ENCODE measurements at regions not wholly inside any gene's neighbourhood (a gene's known extent, or its start where the extent isn't known, plus 50 kb on each side); places are given as distances from the start of the nearest gene placed in this dataset.

GRCh38 chr18:55821219-55821618 lies 233.2 kb upstream of the TCF4 start:
- no peaks in the 10 kb centered on the region for H3K9me3 ChIP-seq (ENCODE audit: control insufficient read depth, insufficient read depth, low read length)
- H3K27me3 ChIP-seq (ENCODE audit: control insufficient read depth, insufficient read depth, low read length) = no peaks in the 10 kb centered on the region
- H3K36me3 ChIP-seq (ENCODE audit: control insufficient read depth, insufficient read depth, low read length) = no peaks in the 10 kb centered on the region
- no peaks in the 10 kb centered on the region for H3K4me1 ChIP-seq (ENCODE audit: control insufficient read depth, insufficient read depth, low read length)
- no peak for DNase-seq (ENCODE audit: low read depth, low spot score)
- no peak overlapping the region for H3K27ac ChIP-seq (ENCODE audit: low read length)
- WGBS (ENCODE audit: insufficient coverage, insufficient read length) = no CpG with 5 or more reads among the region's 2 CpGs
- H3K4me3 ChIP-seq (ENCODE audit: low read length) = no peak overlapping the region

- no peaks in the 10 kb centered on the region for H3K27me3 ChIP-seq (ENCODE audit: control insufficient read depth, insufficient read depth, low read length)
- no peaks in the 10 kb centered on the region for H3K36me3 ChIP-seq (ENCODE audit: control insufficient read depth, insufficient read depth, low read length)
- no peak overlapping the region for H3K27ac ChIP-seq (ENCODE audit: low read length)
- no peak overlapping the region for H3K4me3 ChIP-seq (ENCODE audit: low read length)
- no peaks in the 10 kb centered on the region for H3K4me1 ChIP-seq (ENCODE audit: control insufficient read depth, insufficient read depth, low read length)
- DNase-seq (ENCODE audit: low read depth, low spot score) = no peak
- no CpG with 5 or more reads among the region's 3 CpGs for WGBS (ENCODE audit: insufficient coverage, insufficient read length)
- H3K9me3 ChIP-seq (ENCODE audit: control insufficient read depth, insufficient read depth, low read length) = no peaks in the 10 kb centered on the region
Observed at GRCh38 chr18:55819448-55819847, 231.5 kb upstream of the TCF4 start.

GRCh38 chr18:55818284-55818683 lies 230.3 kb upstream of the TCF4 start:
- WGBS (ENCODE audit: insufficient coverage, insufficient read length) = no CpG with 5 or more reads among the region's 1 CpG
- DNase-seq (ENCODE audit: low read depth, low spot score) = no peak
- H3K4me3 ChIP-seq (ENCODE audit: low read length) = no peak overlapping the region
- H3K9me3 ChIP-seq (ENCODE audit: control insufficient read depth, insufficient read depth, low read length) = no peaks in the 10 kb centered on the region
- H3K36me3 ChIP-seq (ENCODE audit: control insufficient read depth, insufficient read depth, low read length) = no peaks in the 10 kb centered on the region
- no peaks in the 10 kb centered on the region for H3K4me1 ChIP-seq (ENCODE audit: control insufficient read depth, insufficient read depth, low read length)
- H3K27ac ChIP-seq (ENCODE audit: low read length) = no peak overlapping the region
- no peaks in the 10 kb centered on the region for H3K27me3 ChIP-seq (ENCODE audit: control insufficient read depth, insufficient read depth, low read length)

- no peaks in the 10 kb centered on the region for H3K9me3 ChIP-seq (ENCODE audit: control insufficient read depth, insufficient read depth, low read length)
- no peaks in the 10 kb centered on the region for H3K27me3 ChIP-seq (ENCODE audit: control insufficient read depth, insufficient read depth, low read length)
- no peaks in the 10 kb centered on the region for H3K4me1 ChIP-seq (ENCODE audit: control insufficient read depth, insufficient read depth, low read length)
- no peaks in the 10 kb centered on the region for H3K36me3 ChIP-seq (ENCODE audit: control insufficient read depth, insufficient read depth, low read length)
- H3K27ac ChIP-seq (ENCODE audit: low read length) = no peak overlapping the region
- no peak overlapping the region for H3K4me3 ChIP-seq (ENCODE audit: low read length)
- WGBS (ENCODE audit: insufficient coverage, insufficient read length) = no CpG with 5 or more reads among the region's 3 CpGs
- DNase-seq (ENCODE audit: low read depth, low spot score) = no peak
Observed at GRCh38 chr18:55811925-55812324, 223.9 kb upstream of the TCF4 start.

DNA sequence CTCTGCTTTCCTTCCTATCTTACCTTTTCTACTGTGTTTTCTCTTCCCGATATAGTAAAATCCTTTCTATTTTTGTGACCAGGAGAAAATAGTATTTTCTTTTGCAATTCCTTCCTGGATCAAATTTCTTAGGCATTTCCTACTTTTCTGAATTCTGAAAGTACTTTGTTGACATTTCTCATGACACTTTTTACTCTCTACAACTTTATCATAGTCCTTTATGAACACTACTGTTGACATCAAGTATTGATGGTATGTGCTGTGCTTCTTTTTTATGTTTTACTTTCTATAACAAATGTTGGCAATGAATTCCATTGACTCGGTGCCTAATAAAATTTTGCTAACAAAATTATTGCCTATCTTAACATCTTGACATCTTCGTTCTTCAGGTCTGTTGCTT lies 217.7 kb upstream of the TCF4 start:
- Histone ChIP-seq H3K4me3 (ENCODE audit: low read length) (no peak overlapping the region), H3K9me3 (ENCODE audit: control insufficient read depth, insufficient read depth, low read length) (no peaks in the 10 kb centered on the region), H3K36me3 (ENCODE audit: control insufficient read depth, insufficient read depth, low read length) (no peaks in the 10 kb centered on the region), H3K4me1 (ENCODE audit: control insufficient read depth, insufficient read depth, low read length) (no peaks in the 10 kb centered on the region), H3K27me3 (ENCODE audit: control insufficient read depth, insufficient read depth, low read length) (no peaks in the 10 kb centered on the region), H3K27ac (ENCODE audit: low read length) (no peak overlapping the region)
- no peak for DNase-seq (ENCODE audit: low read depth, low spot score)
- WGBS (ENCODE audit: insufficient coverage, insufficient read length) = no CpG with 5 or more reads among the region's 3 CpGs

DNA sequence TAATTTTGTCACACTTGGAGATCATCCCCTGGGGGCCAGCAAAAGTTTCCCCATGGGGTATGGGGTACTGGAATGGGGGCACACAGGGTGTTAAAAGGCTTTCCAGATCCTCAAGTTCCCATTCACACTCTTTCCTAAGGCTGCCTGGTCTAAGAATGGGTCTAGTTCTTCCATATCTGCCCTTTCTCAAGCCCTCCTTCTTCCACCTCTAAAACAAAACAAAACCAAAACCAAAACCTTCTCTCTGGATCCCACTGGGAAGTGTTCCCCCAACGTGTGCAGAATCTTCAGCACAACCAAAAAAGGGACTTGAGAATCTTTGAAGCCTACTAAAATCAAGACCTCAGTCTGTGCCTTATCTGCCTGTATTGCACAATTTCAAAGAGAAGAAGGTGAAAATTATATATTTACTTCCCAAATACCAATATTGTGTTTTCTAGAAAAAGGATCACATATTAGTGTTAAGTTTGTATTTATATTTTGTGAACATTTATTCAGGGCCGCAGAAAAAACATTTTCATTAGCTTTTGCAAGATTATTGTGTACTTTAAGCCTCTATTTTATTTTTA lies 207.2 kb upstream of the TCF4 start:
- WGBS (ENCODE audit: insufficient coverage, insufficient read length) = no CpG with 5 or more reads among the region's 2 CpGs
- H3K4me3 ChIP-seq (ENCODE audit: low read length) = no peak overlapping the region
- H3K4me1 ChIP-seq (ENCODE audit: control insufficient read depth, insufficient read depth, low read length) = no peaks in the 10 kb centered on the region
- H3K9me3 ChIP-seq (ENCODE audit: control insufficient read depth, insufficient read depth, low read length) = no peaks in the 10 kb centered on the region
- no peaks in the 10 kb centered on the region for H3K36me3 ChIP-seq (ENCODE audit: control insufficient read depth, insufficient read depth, low read length)
- H3K27me3 ChIP-seq (ENCODE audit: control insufficient read depth, insufficient read depth, low read length) = no peaks in the 10 kb centered on the region
- no peak for DNase-seq (ENCODE audit: low read depth, low spot score)
- no peak overlapping the region for H3K27ac ChIP-seq (ENCODE audit: low read length)

GRCh38 chr18:55794288-55795052 lies 206.5 kb upstream of the TCF4 start:
- no peaks in the 10 kb centered on the region for H3K27me3 ChIP-seq (ENCODE audit: control insufficient read depth, insufficient read depth, low read length)
- H3K27ac ChIP-seq (ENCODE audit: low read length) = no peak overlapping the region
- no CpG with 5 or more reads among the region's 8 CpGs for WGBS (ENCODE audit: insufficient coverage, insufficient read length)
- no peak overlapping the region for H3K4me3 ChIP-seq (ENCODE audit: low read length)
- DNase-seq (ENCODE audit: low read depth, low spot score) = no peak
- no peaks in the 10 kb centered on the region for H3K36me3 ChIP-seq (ENCODE audit: control insufficient read depth, insufficient read depth, low read length)
- no peaks in the 10 kb centered on the region for H3K9me3 ChIP-seq (ENCODE audit: control insufficient read depth, insufficient read depth, low read length)
- no peaks in the 10 kb centered on the region for H3K4me1 ChIP-seq (ENCODE audit: control insufficient read depth, insufficient read depth, low read length)

DNA sequence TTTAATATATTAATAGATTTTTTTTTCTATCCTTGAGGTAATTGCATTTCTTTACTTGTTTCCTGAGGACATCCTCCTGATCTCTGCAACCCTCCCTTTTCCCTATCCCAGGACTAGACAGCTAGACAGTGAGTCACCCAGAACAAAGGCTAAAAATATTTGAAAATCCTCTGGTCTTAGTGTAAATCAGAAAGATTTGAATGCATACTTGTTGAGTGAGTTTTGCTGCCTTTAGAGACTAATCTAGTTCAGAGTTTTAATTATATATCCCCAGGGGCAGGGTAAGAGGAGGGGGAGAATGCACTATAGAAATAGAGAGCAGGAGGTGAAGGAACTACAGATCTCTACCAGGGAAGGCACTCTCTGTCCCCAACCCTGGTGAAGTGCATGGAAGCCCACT lies 202.3 kb upstream of the TCF4 start:
- no peaks in the 10 kb centered on the region for H3K36me3 ChIP-seq (ENCODE audit: control insufficient read depth, insufficient read depth, low read length)
- no peaks in the 10 kb centered on the region for H3K27me3 ChIP-seq (ENCODE audit: control insufficient read depth, insufficient read depth, low read length)
- H3K27ac ChIP-seq (ENCODE audit: low read length) = no peak overlapping the region
- DNase-seq (ENCODE audit: low read depth, low spot score) = no peak
- no peaks in the 10 kb centered on the region for H3K4me1 ChIP-seq (ENCODE audit: control insufficient read depth, insufficient read depth, low read length)
- no peak overlapping the region for H3K4me3 ChIP-seq (ENCODE audit: low read length)
- no peaks in the 10 kb centered on the region; the same call in 1 of the 2 replicates for H3K9me3 ChIP-seq (ENCODE audit: control insufficient read depth, insufficient read depth, low read length)

- 100% methylated on average over 3 of the region's 3 CpGs for WGBS (ENCODE audit: insufficient coverage, insufficient read length)
Observed at GRCh38 chr18:55787536-55788073, 199.6 kb upstream of the TCF4 start.

GRCh38 chr18:55786651-55787272 lies 198.8 kb upstream of the TCF4 start:
- H3K9me3 ChIP-seq (ENCODE audit: control insufficient read depth, insufficient read depth, low read length) = no peaks in the 10 kb centered on the region; the same call in 1 of the 2 replicates
- no peak for DNase-seq (ENCODE audit: low read depth, low spot score)
- no CpG with 5 or more reads among the region's 2 CpGs for WGBS (ENCODE audit: insufficient coverage, insufficient read length)
- H3K4me1 ChIP-seq (ENCODE audit: control insufficient read depth, insufficient read depth, low read length) = no peaks in the 10 kb centered on the region
- H3K27ac ChIP-seq (ENCODE audit: low read length) = no peak overlapping the region
- no peak overlapping the region for H3K4me3 ChIP-seq (ENCODE audit: low read length)
- H3K27me3 ChIP-seq (ENCODE audit: control insufficient read depth, insufficient read depth, low read length) = no peaks in the 10 kb centered on the region
- no peaks in the 10 kb centered on the region for H3K36me3 ChIP-seq (ENCODE audit: control insufficient read depth, insufficient read depth, low read length)

More at GRCh38 chr18:55787536-55788073, 199.6 kb upstream of the TCF4 start:
- no peaks in the 10 kb centered on the region for H3K36me3 ChIP-seq (ENCODE audit: control insufficient read depth, insufficient read depth, low read length)
- H3K4me3 ChIP-seq (ENCODE audit: low read length) = no peak overlapping the region
- no peaks in the 10 kb centered on the region for H3K27me3 ChIP-seq (ENCODE audit: control insufficient read depth, insufficient read depth, low read length)
- no peak for DNase-seq (ENCODE audit: low read depth, low spot score)
- H3K9me3 ChIP-seq (ENCODE audit: control insufficient read depth, insufficient read depth, low read length) = no peaks in the 10 kb centered on the region; the same call in 1 of the 2 replicates
- H3K4me1 ChIP-seq (ENCODE audit: control insufficient read depth, insufficient read depth, low read length) = no peaks in the 10 kb centered on the region
- H3K27ac ChIP-seq (ENCODE audit: low read length) = no peak overlapping the region
